Memory B cell (primary cell): ENCODE measurements at regions not wholly inside any gene's neighbourhood (a gene's known extent, or its start where the extent isn't known, plus 50 kb on each side); places are given as distances from the start of the nearest gene placed in this dataset.

Experiments
- ATAC-seq: fragments of 150-1000 bp; cut with Tn5 transposase; 2 replicates; pipeline ENCODE4 v1.10.0; 2021; ENCODE audit warnings: low read depth, mild to moderate bottlenecking, moderate library complexity
- DNase-seq, 2 donors: peaks; one replicate each; pipeline ENCODE4 v3.0.0; 2022; ENCODE audit warnings: low spot score in 2 of 2
- H3K27ac Mint-ChIP-seq: one replicate; pipeline ENCODE4 v1.8.0; 2022; ENCODE audit warnings: mild to moderate bottlenecking, moderate library complexity, mixed read lengths
- H3K27me3 Mint-ChIP-seq: one replicate; pipeline ENCODE4 v1.8.0; 2022; ENCODE audit warnings: mixed read lengths
- H3K36me3 Mint-ChIP-seq: one replicate; pipeline ENCODE4 v1.8.0; 2022; ENCODE audit warnings: mild to moderate bottlenecking, mixed read lengths
- H3K4me1 Mint-ChIP-seq: one replicate; pipeline ENCODE4 v1.8.0; 2022; ENCODE audit warnings: mixed read lengths
- H3K4me3 Mint-ChIP-seq: one replicate; pipeline ENCODE4 v1.8.0; 2022; ENCODE audit warnings: mild to moderate bottlenecking, moderate library complexity, mixed read lengths
- H3K9me3 Mint-ChIP-seq: one replicate; pipeline ENCODE4 v1.8.0; 2022; ENCODE audit warnings: mixed read lengths

GRCh38 chr2:5507367-5507766, 184.8 kb upstream of the SOX11 start:
- Mint-ChIP-seq H3K36me3 (no peaks in the 10 kb centered on the region), H3K4me1 (no peaks in the 10 kb centered on the region), H3K4me3 (no peak overlapping the region), H3K9me3 (no peaks in the 10 kb centered on the region), H3K27ac (no peak overlapping the region), H3K27me3 (no peaks in the 10 kb centered on the region)
- ATAC-seq = no peak
- no peak for DNase-seq

- no peaks in the 10 kb centered on the region for H3K27me3 Mint-ChIP-seq
- no peaks in the 10 kb centered on the region for H3K36me3 Mint-ChIP-seq
- no peak overlapping the region for H3K27ac Mint-ChIP-seq
- H3K4me1 Mint-ChIP-seq = no peaks in the 10 kb centered on the region
- H3K4me3 Mint-ChIP-seq = no peak overlapping the region
- no peak for ATAC-seq
- H3K9me3 Mint-ChIP-seq = no peaks in the 10 kb centered on the region
- no peak for DNase-seq
These were observed 182.8 kb upstream of the SOX11 start for GRCh38 chr2:5509362-5509761.

GRCh38 chr2:5510082-5510481, 182.1 kb upstream of the SOX11 start:
- H3K27me3 Mint-ChIP-seq = no peaks in the 10 kb centered on the region
- H3K27ac Mint-ChIP-seq = no peak overlapping the region
- DNase-seq (no peak), ATAC-seq (no peak)
- no peaks in the 10 kb centered on the region for H3K9me3 Mint-ChIP-seq
- H3K4me3 Mint-ChIP-seq = no peak overlapping the region
- H3K4me1 Mint-ChIP-seq = no peaks in the 10 kb centered on the region
- no peaks in the 10 kb centered on the region for H3K36me3 Mint-ChIP-seq

- no peaks in the 10 kb centered on the region for H3K9me3 Mint-ChIP-seq
- DNase-seq (no peak), ATAC-seq (no peak)
- H3K27ac Mint-ChIP-seq = no peak overlapping the region
- no peak overlapping the region for H3K4me3 Mint-ChIP-seq
- H3K36me3 Mint-ChIP-seq = no peaks in the 10 kb centered on the region
- no peaks in the 10 kb centered on the region for H3K4me1 Mint-ChIP-seq
- no peaks in the 10 kb centered on the region for H3K27me3 Mint-ChIP-seq
These were observed 176.5 kb upstream of the SOX11 start for GRCh38 chr2:5515693-5516092.

- Mint-ChIP-seq H3K27me3 (no peaks in the 10 kb centered on the region), H3K9me3 (no peaks in the 10 kb centered on the region), H3K4me1 (no peaks in the 10 kb centered on the region), H3K36me3 (no peaks in the 10 kb centered on the region), H3K27ac (no peak overlapping the region), H3K4me3 (no peak overlapping the region)
- ATAC-seq = no peak
- DNase-seq = no peak
These were observed 172.9 kb upstream of the SOX11 start for GRCh38 chr2:5519286-5519685.

GRCh38 chr2:5520463-5520972, 171.7 kb upstream of the SOX11 start:
- Mint-ChIP-seq H3K9me3 (no peaks in the 10 kb centered on the region), H3K27me3 (no peaks in the 10 kb centered on the region), H3K36me3 (no peaks in the 10 kb centered on the region), H3K27ac (no peak overlapping the region), H3K4me3 (no peak overlapping the region), H3K4me1 (no peaks in the 10 kb centered on the region)
- ATAC-seq (no peak), DNase-seq (no peak)

- DNase-seq = no peak
- Mint-ChIP-seq H3K4me3 (no peak overlapping the region), H3K36me3 (no peaks in the 10 kb centered on the region), H3K27ac (no peak overlapping the region), H3K4me1 (no peaks in the 10 kb centered on the region), H3K27me3 (no peaks in the 10 kb centered on the region), H3K9me3 (no peaks in the 10 kb centered on the region)
- no peak for ATAC-seq
These were observed 170.7 kb upstream of the SOX11 start for GRCh38 chr2:5521461-5521860.

- Mint-ChIP-seq H3K9me3 (no peaks in the 10 kb centered on the region), H3K27me3 (no peaks in the 10 kb centered on the region), H3K4me3 (no peak overlapping the region), H3K27ac (no peak overlapping the region), H3K4me1 (no peaks in the 10 kb centered on the region), H3K36me3 (no peaks in the 10 kb centered on the region)
- no peak for ATAC-seq
- no peak for DNase-seq
These were observed 167.6 kb upstream of the SOX11 start for GRCh38 chr2:5524551-5524950.

GRCh38 chr2:5528706-5529105, 163.5 kb upstream of the SOX11 start:
- H3K9me3 Mint-ChIP-seq = peaks cover 2% of the 10 kb centered on the region

GRCh38 chr2:5530011-5530696, 162.0 kb upstream of the SOX11 start:
- DNase-seq = no peak
- no peaks in the 10 kb centered on the region for H3K27me3 Mint-ChIP-seq
- peaks cover 2% of the 10 kb centered on the region for H3K9me3 Mint-ChIP-seq
- H3K27ac Mint-ChIP-seq = no peak overlapping the region
- no peak for ATAC-seq
- H3K4me3 Mint-ChIP-seq = no peak overlapping the region
- no peaks in the 10 kb centered on the region for H3K36me3 Mint-ChIP-seq
- no peaks in the 10 kb centered on the region for H3K4me1 Mint-ChIP-seq

More at GRCh38 chr2:5528706-5529105, 163.5 kb upstream of the SOX11 start:
- Mint-ChIP-seq H3K36me3 (no peaks in the 10 kb centered on the region), H3K27ac (no peak overlapping the region), H3K27me3 (no peaks in the 10 kb centered on the region), H3K4me3 (no peak overlapping the region), H3K4me1 (no peaks in the 10 kb centered on the region)
- ATAC-seq (no peak), DNase-seq (no peak)

GRCh38 chr2:5535301-5535700, 156.9 kb upstream of the SOX11 start:
- peaks cover 3% of the 10 kb centered on the region for H3K27me3 Mint-ChIP-seq
- H3K4me1 Mint-ChIP-seq = no peaks in the 10 kb centered on the region
- H3K36me3 Mint-ChIP-seq = no peaks in the 10 kb centered on the region
- peaks cover 5% of the 10 kb centered on the region for H3K9me3 Mint-ChIP-seq
- ATAC-seq (no peak), DNase-seq (no peak)
- H3K4me3 Mint-ChIP-seq = no peak overlapping the region
- H3K27ac Mint-ChIP-seq = no peak overlapping the region

GRCh38 chr2:5537180-5537688, 154.9 kb upstream of the SOX11 start:
- peaks cover 3% of the 10 kb centered on the region for H3K27me3 Mint-ChIP-seq
- H3K4me1 Mint-ChIP-seq = no peaks in the 10 kb centered on the region
- no peak overlapping the region for H3K27ac Mint-ChIP-seq
- no peak for DNase-seq
- H3K4me3 Mint-ChIP-seq = no peak overlapping the region
- ATAC-seq = no peak
- H3K36me3 Mint-ChIP-seq = no peaks in the 10 kb centered on the region
- peaks cover 3% of the 10 kb centered on the region for H3K9me3 Mint-ChIP-seq

GRCh38 chr2:5538313-5538712, 153.9 kb upstream of the SOX11 start:
- Mint-ChIP-seq H3K4me3 (no peak overlapping the region), H3K9me3 (peaks cover 5% of the 10 kb centered on the region), H3K36me3 (peaks cover under 1% of the 10 kb centered on the region), H3K27ac (no peak overlapping the region), H3K4me1 (no peaks in the 10 kb centered on the region), H3K27me3 (peaks cover 3% of the 10 kb centered on the region)
- DNase-seq (no peak), ATAC-seq (no peak)

- Mint-ChIP-seq H3K27ac (no peak overlapping the region), H3K4me1 (no peaks in the 10 kb centered on the region), H3K27me3 (peaks cover 3% of the 10 kb centered on the region), H3K36me3 (peaks cover 2% of the 10 kb centered on the region), H3K9me3 (peaks cover 7% of the 10 kb centered on the region), H3K4me3 (no peak overlapping the region)
- DNase-seq (no peak), ATAC-seq (no peak)
These were observed 153.4 kb upstream of the SOX11 start for GRCh38 chr2:5538772-5539171.
